Choroid plexus epithelial cell (primary cell): ENCODE measurements at regions not wholly inside any gene's neighbourhood (a gene's known extent, or its start where the extent isn't known, plus 50 kb on each side); places are given as distances from the start of the nearest gene placed in this dataset.

Experiments
- DNase-seq: peaks from one replicate; pipeline ENCODE4 v3.0.0-alpha.2; 2010; ENCODE audit warnings: low read depth
- H3K4me3 ChIP-seq: 2 replicates; pipeline ENCODE4 v1.5.1; 2011; ENCODE audit warnings: low read depth, mild to moderate bottlenecking, control low read depth, low read length, moderate library complexity
- CTCF ChIP-seq: conservative IDR thresholded peaks from 2 replicates; pipeline ENCODE4 v1.5.1; 2011; ENCODE audit warnings: low read depth, mild to moderate bottlenecking, control low read depth, inconsistent platforms, low read length, moderate library complexity

- no peak for TF ChIP-seq CTCF
- no peak overlapping the region for H3K4me3 ChIP-seq
- no peak for DNase-seq
Measured at GRCh38 chr11:93969925-93970922, 50.9 kb upstream of the HEPHL1 start.
